Cardiac muscle cell (in vitro differentiated cells and primary cell): ENCODE measurements at regions not wholly inside any gene's neighbourhood (a gene's known extent, or its start where the extent isn't known, plus 50 kb on each side); places are given as distances from the start of the nearest gene placed in this dataset.
A peak's percentile ranks its signal among the peaks of the same experiment; 100 is the strongest.

Experiments used
- DNase-seq, 2 donors: peaks; one replicate each; pipeline versions ENCODE4 v3.0.0 to v3.0.0-alpha.2; 2010 to 2017; ENCODE audit warnings: low read depth in 1 of 2, low spot score in 1 of 2
- H3K27ac ChIP-seq: fragments of 200-600 bp; sonication (generic); 2 replicates; pipeline ENCODE4 v1.5.1; 2016
- H3K27me3 ChIP-seq: fragments of 200-600 bp; sonication (generic); 2 replicates; pipeline ENCODE4 v1.6.0; 2016; ENCODE audit warnings: control low read depth
- H3K36me3 ChIP-seq: fragments of 200-600 bp; sonication (generic); 2 replicates; pipeline ENCODE4 v1.5.1; 2016; ENCODE audit warnings: control low read depth
- H3K4me1 ChIP-seq: fragments of 200-600 bp; sonication (generic); 2 replicates; pipeline ENCODE4 v1.8.1; 2017; ENCODE audit warnings: low read depth, mild to moderate bottlenecking, mixed run types
- H3K4me3 ChIP-seq: fragments of 200-600 bp; sonication (generic); 2 replicates; pipeline ENCODE4 v1.5.1; 2016; ENCODE audit warnings: mild to moderate bottlenecking
- H3K9me3 ChIP-seq: fragments of 200-600 bp; sonication (generic); 2 replicates; pipeline ENCODE4 v1.5.1; 2017; ENCODE audit warnings: low read depth, mild to moderate bottlenecking, control low read depth
- CTCF ChIP-seq: IDR thresholded peaks from 2 replicates; pipeline ENCODE4 v1.5.1; 2012; ENCODE audit warnings: low read depth, mild to moderate bottlenecking, low read length

GRCh38 chr11:110873975-110874374 is 161.7 kb upstream of the ARHGAP20 start:
- Histone ChIP-seq H3K9me3 (no peaks in the 10 kb centered on the region), H3K27me3 (no peaks in the 10 kb centered on the region), H3K4me1 (no peaks in the 10 kb centered on the region), H3K4me3 (no peak overlapping the region), H3K36me3 (no peaks in the 10 kb centered on the region), H3K27ac (no peak overlapping the region)
- DNase-seq: no peak
- TF ChIP-seq CTCF: no peak

- Histone ChIP-seq H3K36me3 (no peaks in the 10 kb centered on the region), H3K4me3 (no peak overlapping the region), H3K9me3 (no peaks in the 10 kb centered on the region), H3K27ac (no peak overlapping the region), H3K27me3 (no peaks in the 10 kb centered on the region), H3K4me1 (no peaks in the 10 kb centered on the region)
- DNase-seq: no peak
- TF ChIP-seq CTCF: no peak
These were observed 158.7 kb upstream of the ARHGAP20 start for GRCh38 chr11:110870816-110871522.

- DNase-seq: no peak
- H3K36me3 ChIP-seq: no peaks in the 10 kb centered on the region
- no peaks in the 10 kb centered on the region for H3K27me3 ChIP-seq
- no peak overlapping the region for H3K27ac ChIP-seq
- TF ChIP-seq CTCF: no peak
- H3K9me3 ChIP-seq: no peaks in the 10 kb centered on the region
- H3K4me1 ChIP-seq: peaks cover 6% of the 10 kb centered on the region
- H3K4me3 ChIP-seq: no peak overlapping the region
These were observed 155.7 kb upstream of the ARHGAP20 start for GRCh38 chr11:110867951-110868350.

GRCh38 chr11:110866081-110866480 is 153.8 kb upstream of the ARHGAP20 start:
- no peaks in the 10 kb centered on the region for H3K27me3 ChIP-seq
- peaks cover 6% of the 10 kb centered on the region for H3K4me1 ChIP-seq
- DNase-seq: no peak
- H3K36me3 ChIP-seq: no peaks in the 10 kb centered on the region
- no peak overlapping the region for H3K27ac ChIP-seq
- H3K9me3 ChIP-seq: no peaks in the 10 kb centered on the region
- TF ChIP-seq CTCF: no peak
- no peak overlapping the region for H3K4me3 ChIP-seq

- Histone ChIP-seq H3K4me1 (peaks cover 6% of the 10 kb centered on the region), H3K27ac (no peak overlapping the region), H3K9me3 (no peaks in the 10 kb centered on the region), H3K4me3 (no peak overlapping the region), H3K27me3 (no peaks in the 10 kb centered on the region), H3K36me3 (no peaks in the 10 kb centered on the region)
- no peak for TF ChIP-seq CTCF
- DNase-seq: peak in 1 of 2 donors; percentile 20
These were observed 150.2 kb upstream of the ARHGAP20 start for GRCh38 chr11:110862407-110862806.
